ENCODE measurements at regions not wholly inside any gene's neighbourhood (a gene's known extent, or its start where the extent isn't known, plus 50 kb on each side); places are given as distances from the start of the nearest gene placed in this dataset.

DNA sequence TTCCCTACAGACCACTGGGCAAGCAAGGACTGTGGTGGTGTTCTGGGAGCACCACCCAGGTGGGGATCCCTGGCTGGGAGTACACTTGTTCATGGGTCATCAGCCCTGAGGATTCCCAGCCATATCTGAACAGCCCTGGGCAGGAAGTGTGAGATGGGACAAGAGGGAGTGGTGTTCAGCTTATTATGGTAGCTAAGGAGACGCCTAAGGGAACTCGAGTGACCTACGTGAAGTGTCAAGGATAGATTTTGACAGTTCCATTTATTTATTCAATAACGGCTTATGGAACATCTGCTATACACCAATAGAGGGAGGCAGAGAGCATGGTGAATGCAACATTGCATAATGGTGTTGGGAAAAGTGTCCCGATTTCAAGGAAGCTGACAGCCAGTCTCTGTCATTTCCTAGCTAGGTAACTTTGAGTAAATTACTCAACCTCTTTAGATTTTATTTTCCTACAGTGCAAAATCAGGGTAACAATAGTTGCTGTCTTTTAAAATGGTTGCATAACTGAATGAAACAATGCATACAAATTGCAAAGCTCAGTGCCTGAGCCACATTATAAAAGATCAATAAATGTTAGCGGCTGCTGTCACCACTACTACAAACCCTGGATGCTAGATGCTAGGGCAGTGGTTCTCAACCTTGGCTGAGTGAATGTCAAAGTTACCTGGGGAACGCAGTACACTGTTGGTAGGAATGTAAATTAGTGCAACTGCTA is 534.1 kb downstream of the GRIN2A start (continued):
- TF ChIP-seq, protein P1, sequence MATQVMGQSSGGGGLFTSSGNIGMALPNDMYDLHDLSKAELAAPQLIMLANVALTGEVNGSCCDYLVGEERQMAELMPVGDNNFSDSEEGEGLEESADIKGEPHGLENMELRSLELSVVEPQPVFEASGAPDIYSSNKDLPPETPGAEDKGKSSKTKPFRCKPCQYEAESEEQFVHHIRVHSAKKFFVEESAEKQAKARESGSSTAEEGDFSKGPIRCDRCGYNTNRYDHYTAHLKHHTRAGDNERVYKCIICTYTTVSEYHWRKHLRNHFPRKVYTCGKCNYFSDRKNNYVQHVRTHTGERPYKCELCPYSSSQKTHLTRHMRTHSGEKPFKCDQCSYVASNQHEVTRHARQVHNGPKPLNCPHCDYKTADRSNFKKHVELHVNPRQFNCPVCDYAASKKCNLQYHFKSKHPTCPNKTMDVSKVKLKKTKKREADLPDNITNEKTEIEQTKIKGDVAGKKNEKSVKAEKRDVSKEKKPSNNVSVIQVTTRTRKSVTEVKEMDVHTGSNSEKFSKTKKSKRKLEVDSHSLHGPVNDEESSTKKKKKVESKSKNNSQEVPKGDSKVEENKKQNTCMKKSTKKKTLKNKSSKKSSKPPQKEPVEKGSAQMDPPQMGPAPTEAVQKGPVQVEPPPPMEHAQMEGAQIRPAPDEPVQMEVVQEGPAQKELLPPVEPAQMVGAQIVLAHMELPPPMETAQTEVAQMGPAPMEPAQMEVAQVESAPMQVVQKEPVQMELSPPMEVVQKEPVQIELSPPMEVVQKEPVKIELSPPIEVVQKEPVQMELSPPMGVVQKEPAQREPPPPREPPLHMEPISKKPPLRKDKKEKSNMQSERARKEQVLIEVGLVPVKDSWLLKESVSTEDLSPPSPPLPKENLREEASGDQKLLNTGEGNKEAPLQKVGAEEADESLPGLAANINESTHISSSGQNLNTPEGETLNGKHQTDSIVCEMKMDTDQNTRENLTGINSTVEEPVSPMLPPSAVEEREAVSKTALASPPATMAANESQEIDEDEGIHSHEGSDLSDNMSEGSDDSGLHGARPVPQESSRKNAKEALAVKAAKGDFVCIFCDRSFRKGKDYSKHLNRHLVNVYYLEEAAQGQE (IDR thresholded peaks at IDR 0.05; ENCODE audit: borderline replicate concordance): peak; percentile 50; the same call in 1 of the 2 replicates
- TF ChIP-seq, protein P1 (CRISPR knock-in tag; IDR thresholded peaks at IDR 0.05; ENCODE audit: low read depth): no peak
- no peak for TF ChIP-seq CEBPG (CRISPR knock-in tag; IDR thresholded peaks at IDR 0.05)
- TF ChIP-seq CEBPG (tag; conservative IDR thresholded peaks at IDR 0.05 in 1 of 2, IDR thresholded peaks at IDR 0.05 in 1 of 2): peak; percentile 77 to 97
- TF ChIP-seq CHD2 (IDR thresholded peaks at IDR 0.05; ENCODE audit: low read depth, low read length): no peak
- no peak for TF ChIP-seq FOXA3 (CRISPR knock-in tag; conservative IDR thresholded peaks at IDR 0.05 in 1 of 2, IDR thresholded peaks at IDR 0.05 in 1 of 2)
- no peak for TF ChIP-seq PHB (CRISPR knock-in tag; IDR thresholded peaks at IDR 0.05)
- TF ChIP-seq MEIS2 (IDR thresholded peaks at IDR 0.05; ENCODE audit: partially characterized antibody): peak; percentile 49
- TF ChIP-seq, protein P2, sequence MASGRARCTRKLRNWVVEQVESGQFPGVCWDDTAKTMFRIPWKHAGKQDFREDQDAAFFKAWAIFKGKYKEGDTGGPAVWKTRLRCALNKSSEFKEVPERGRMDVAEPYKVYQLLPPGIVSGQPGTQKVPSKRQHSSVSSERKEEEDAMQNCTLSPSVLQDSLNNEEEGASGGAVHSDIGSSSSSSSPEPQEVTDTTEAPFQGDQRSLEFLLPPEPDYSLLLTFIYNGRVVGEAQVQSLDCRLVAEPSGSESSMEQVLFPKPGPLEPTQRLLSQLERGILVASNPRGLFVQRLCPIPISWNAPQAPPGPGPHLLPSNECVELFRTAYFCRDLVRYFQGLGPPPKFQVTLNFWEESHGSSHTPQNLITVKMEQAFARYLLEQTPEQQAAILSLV (tag; IDR thresholded peaks at IDR 0.05): peak; percentile 41; the same call in 1 of the 2 replicates
- TF ChIP-seq RAD21 (CRISPR knock-in tag; conservative IDR thresholded peaks at IDR 0.05 in 1 of 2, IDR thresholded peaks at IDR 0.05 in 1 of 2): peak; percentile 47 to 78
- TF ChIP-seq PTBP1 (IDR thresholded peaks at IDR 0.05; ENCODE audit: low read depth, low read length): no peak
- TF ChIP-seq, protein P3, sequence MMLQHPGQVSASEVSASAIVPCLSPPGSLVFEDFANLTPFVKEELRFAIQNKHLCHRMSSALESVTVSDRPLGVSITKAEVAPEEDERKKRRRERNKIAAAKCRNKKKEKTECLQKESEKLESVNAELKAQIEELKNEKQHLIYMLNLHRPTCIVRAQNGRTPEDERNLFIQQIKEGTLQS (IDR thresholded peaks at IDR 0.05): peak; percentile 56
- TF ChIP-seq, protein P3 (CRISPR knock-in tag; conservative IDR thresholded peaks at IDR 0.05): no peak
- TF ChIP-seq, protein P4, sequence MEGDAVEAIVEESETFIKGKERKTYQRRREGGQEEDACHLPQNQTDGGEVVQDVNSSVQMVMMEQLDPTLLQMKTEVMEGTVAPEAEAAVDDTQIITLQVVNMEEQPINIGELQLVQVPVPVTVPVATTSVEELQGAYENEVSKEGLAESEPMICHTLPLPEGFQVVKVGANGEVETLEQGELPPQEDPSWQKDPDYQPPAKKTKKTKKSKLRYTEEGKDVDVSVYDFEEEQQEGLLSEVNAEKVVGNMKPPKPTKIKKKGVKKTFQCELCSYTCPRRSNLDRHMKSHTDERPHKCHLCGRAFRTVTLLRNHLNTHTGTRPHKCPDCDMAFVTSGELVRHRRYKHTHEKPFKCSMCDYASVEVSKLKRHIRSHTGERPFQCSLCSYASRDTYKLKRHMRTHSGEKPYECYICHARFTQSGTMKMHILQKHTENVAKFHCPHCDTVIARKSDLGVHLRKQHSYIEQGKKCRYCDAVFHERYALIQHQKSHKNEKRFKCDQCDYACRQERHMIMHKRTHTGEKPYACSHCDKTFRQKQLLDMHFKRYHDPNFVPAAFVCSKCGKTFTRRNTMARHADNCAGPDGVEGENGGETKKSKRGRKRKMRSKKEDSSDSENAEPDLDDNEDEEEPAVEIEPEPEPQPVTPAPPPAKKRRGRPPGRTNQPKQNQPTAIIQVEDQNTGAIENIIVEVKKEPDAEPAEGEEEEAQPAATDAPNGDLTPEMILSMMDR (IDR thresholded peaks at IDR 0.05 in 2 of 3, conservative IDR thresholded peaks at IDR 0.05 in 1 of 3; ENCODE audit: insufficient read depth in 2 of 3, low read depth in 1 of 3, low read length in 3 of 3): peak; percentile 56 to 76 (median 73)
- TF ChIP-seq TARDBP (IDR thresholded peaks at IDR 0.05): 0 out of 2 replicates have a peak, but pooled peaks have one; percentile 34
- no peak for TF ChIP-seq SUPT5H (IDR thresholded peaks at IDR 0.05)
